GM12864 (cell line): ENCODE measurements at regions not wholly inside any gene's neighbourhood (a gene's known extent, or its start where the extent isn't known, plus 50 kb on each side); places are given as distances from the start of the nearest gene placed in this dataset.

Experiments
- DNase-seq: peaks from one replicate; pipeline ENCODE4 v3.0.0-alpha.2; 2011; ENCODE audit warnings: low read depth
- H3K4me3 ChIP-seq: 2 replicates; pipeline ENCODE4 v1.5.1; 2011; ENCODE audit warnings: mild to moderate bottlenecking, low read depth, low read length, control low read depth
- TF ChIP-seq, protein P1 (sequence below): IDR thresholded peaks from 2 replicates; pipeline ENCODE4 v1.5.1; 2011; ENCODE audit warnings: low read depth, mild to moderate bottlenecking, moderate library complexity, low read length, control low read depth, inconsistent platforms; ENCODE audit errors: missing control alignments

DNA sequence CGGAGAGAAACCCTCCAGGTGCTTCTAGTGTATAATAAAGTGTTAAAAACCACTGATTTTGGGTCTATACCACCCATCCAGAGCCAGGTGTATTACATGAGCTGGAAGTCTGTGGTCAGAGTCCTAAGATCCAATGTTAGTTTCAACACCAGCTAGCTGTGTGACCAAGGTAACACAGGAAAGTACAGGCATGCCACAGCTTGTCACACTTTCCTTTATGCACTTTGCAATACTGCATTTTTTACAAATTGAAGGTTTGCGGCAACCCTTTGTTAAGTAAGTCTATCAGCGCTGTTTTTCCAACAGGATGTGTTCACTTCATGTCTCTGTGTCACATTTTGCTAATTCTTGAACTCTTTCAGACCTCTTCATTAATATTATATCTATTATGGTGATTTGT, 201.3 kb upstream of the PRICKLE2 start:
- DNase-seq = no peak

DNA sequence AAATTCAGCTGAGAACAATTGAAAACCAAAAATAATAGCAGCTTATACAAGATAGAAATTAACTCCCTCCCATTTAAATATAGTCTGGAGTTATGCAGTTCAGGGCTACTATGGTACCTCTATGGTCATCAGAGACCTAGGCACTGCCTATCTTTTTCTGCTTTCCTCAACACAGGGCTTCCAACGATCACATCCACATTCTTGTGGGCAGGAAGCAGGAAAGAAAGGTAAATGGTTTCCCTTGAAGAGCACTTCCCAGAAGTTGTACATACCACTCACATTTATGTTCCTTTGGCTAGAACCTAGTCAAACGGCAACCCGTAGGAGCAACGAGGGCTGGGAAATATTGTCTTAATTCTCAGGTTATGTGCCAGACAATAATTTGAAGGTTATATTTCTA, 197.7 kb upstream of the PRICKLE2 start:
- no peak for DNase-seq
- H3K4me3 ChIP-seq = no peak overlapping the region
- TF ChIP-seq, protein P1, sequence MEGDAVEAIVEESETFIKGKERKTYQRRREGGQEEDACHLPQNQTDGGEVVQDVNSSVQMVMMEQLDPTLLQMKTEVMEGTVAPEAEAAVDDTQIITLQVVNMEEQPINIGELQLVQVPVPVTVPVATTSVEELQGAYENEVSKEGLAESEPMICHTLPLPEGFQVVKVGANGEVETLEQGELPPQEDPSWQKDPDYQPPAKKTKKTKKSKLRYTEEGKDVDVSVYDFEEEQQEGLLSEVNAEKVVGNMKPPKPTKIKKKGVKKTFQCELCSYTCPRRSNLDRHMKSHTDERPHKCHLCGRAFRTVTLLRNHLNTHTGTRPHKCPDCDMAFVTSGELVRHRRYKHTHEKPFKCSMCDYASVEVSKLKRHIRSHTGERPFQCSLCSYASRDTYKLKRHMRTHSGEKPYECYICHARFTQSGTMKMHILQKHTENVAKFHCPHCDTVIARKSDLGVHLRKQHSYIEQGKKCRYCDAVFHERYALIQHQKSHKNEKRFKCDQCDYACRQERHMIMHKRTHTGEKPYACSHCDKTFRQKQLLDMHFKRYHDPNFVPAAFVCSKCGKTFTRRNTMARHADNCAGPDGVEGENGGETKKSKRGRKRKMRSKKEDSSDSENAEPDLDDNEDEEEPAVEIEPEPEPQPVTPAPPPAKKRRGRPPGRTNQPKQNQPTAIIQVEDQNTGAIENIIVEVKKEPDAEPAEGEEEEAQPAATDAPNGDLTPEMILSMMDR = no peak

More for the DNA sequence above, 201.3 kb upstream of the PRICKLE2 start:
- H3K4me3 ChIP-seq = no peak overlapping the region
- TF ChIP-seq, protein P1 = no peak

DNA sequence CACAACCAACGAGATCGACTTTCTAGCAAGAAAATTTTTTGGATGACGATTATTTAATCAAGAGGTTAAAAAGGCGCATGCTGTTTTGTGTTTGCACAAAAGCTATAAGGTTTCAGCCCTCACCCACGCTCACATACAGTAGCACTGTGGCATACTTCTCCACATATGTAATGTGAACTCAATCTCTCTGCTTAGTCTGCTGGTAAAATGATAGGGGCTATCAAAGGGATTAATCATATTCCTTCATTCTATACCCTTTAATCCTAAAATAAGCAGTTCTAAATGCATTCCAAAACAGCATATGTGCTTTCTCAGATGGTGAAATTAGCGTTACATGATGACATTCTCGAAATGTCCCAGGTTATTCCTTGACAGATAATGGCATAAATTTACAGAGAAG, 196.9 kb upstream of the PRICKLE2 start:
- H3K4me3 ChIP-seq = no peak overlapping the region
- no peak for DNase-seq
- TF ChIP-seq, protein P1 = no peak

DNA sequence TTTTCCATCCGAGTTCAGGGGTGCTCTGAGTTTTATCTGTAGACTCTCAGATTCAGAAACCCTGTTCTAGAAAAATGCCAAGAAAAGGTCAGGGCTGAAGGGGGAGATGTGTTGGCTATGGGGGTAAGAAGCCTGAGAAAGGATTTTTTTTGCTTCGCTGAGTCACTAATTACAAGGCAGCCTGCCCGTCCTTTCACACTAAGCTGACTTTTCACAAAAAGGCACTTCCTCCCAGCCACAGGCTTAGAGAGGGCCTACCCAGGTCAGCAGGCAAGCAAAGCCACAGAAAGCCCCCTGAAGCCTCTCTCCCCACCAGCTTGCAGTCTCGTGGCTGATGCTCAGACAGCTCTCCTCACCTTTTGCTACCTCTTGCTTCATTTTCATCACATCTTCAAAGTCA, 192.6 kb upstream of the PRICKLE2 start:
- DNase-seq = no peak
- H3K4me3 ChIP-seq = no peak overlapping the region
- TF ChIP-seq, protein P1 = no peak

DNA sequence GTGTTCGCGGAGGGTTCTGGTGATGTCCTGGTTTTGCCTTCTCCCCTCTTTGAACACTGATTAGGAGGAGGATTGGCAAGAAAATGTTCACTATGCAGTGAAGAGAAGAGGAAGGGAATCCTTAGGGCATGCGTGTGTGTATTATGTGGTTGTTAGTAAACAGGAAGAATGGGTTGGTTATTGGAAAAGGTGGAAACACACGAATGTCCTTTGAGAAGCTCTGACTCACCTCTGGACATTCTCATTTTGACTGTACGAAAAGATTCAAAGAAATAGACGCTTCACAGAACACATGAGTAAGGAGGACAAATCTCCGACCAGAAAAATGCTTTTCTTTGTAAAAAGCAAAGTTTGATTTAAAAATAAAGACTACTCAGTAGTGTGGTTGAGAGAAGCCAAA, 188.8 kb upstream of the PRICKLE2 start:
- DNase-seq = no peak
- TF ChIP-seq, protein P1 = no peak
- no peak overlapping the region for H3K4me3 ChIP-seq

DNA sequence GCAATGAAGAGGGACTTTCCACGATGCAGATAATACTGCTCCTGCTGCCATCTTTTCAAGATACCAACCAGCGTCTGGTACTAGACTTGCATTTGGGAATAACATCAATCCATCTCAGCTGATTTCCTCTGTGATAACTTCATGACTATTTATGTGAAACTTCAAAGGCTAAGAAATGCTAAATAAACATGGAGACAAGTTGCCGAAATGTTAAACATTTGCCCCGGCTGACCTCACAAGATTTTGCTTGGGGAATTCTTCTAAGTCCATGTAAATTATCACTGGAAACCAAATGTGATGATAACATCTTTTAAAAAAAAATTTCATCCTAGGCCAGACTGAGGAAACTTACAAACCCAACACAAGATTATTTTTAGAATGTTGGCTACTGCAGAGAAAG, 185.8 kb upstream of the PRICKLE2 start:
- TF ChIP-seq, protein P1 = no peak
- no peak for DNase-seq
- no peak overlapping the region for H3K4me3 ChIP-seq

DNA sequence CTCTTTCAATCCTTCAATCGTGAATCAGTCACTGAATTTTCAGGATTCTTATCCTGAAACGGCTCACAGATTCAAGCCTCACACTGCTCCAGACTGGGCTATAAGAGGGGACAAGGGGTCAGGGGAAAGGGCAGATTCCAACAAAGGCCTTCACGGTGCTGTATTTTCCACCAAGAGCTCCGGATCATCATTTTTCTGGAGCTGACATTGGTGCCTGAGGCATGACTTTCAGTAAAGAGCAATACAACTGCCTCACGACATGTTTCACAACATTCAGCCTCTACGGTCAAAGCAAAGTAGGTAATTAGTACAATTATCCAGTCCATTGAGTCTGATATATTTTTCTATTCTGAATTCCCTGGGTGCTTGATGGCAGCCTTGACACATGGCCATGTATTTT, 185.0 kb upstream of the PRICKLE2 start:
- DNase-seq = no peak
- no peak overlapping the region for H3K4me3 ChIP-seq
- TF ChIP-seq, protein P1 = no peak
